Neural cell (in vitro differentiated cells): ENCODE measurements at regions not wholly inside any gene's neighbourhood (a gene's known extent, or its start where the extent isn't known, plus 50 kb on each side); places are given as distances from the start of the nearest gene placed in this dataset.

Experiments
- EP300 ChIP-seq: fragments of 450-650 bp; conservative IDR thresholded peaks from 2 replicates; pipeline ENCODE4 v1.6.1; 2014; ENCODE audit warnings: antibody characterized with exemption, mild to moderate bottlenecking, moderate library complexity; ENCODE audit not compliant: poor library complexity, severe bottlenecking
- EZH2 ChIP-seq: fragments of 200-600, 300-800 bp; shearing (Covaris generic), sonication (generic); IDR thresholded peaks from 2 replicates; pipeline ENCODE4 v1.6.1; 2014; ENCODE audit warnings: antibody characterized with exemption, low read length, borderline replicate concordance, mild to moderate bottlenecking; ENCODE audit not compliant: insufficient read depth, poor library complexity, severe bottlenecking
- POLR2AphosphoS5 ChIP-seq: IDR thresholded peaks from 2 replicates; pipeline ENCODE4 v1.6.1; 2012
- RAD21 ChIP-seq: fragments of 450-650 bp; conservative IDR thresholded peaks from 2 replicates; pipeline ENCODE4 v1.6.1; 2014; ENCODE audit warnings: antibody characterized with exemption, mild to moderate bottlenecking, moderate library complexity
- TAF1 ChIP-seq: IDR thresholded peaks from 2 replicates; pipeline ENCODE4 v1.6.1; 2012; ENCODE audit warnings: low read depth
- TF ChIP-seq, protein P1 (sequence below): fragments of 450-650 bp; IDR thresholded peaks from 2 replicates; pipeline ENCODE4 v1.5.1; 2014; ENCODE audit warnings: antibody characterized with exemption, mild to moderate bottlenecking, moderate library complexity; ENCODE audit not compliant: poor library complexity, severe bottlenecking
- TF ChIP-seq, protein P2 (sequence below): IDR thresholded peaks from 2 replicates; pipeline ENCODE4 v1.6.1; 2012; ENCODE audit warnings: borderline replicate concordance

DNA sequence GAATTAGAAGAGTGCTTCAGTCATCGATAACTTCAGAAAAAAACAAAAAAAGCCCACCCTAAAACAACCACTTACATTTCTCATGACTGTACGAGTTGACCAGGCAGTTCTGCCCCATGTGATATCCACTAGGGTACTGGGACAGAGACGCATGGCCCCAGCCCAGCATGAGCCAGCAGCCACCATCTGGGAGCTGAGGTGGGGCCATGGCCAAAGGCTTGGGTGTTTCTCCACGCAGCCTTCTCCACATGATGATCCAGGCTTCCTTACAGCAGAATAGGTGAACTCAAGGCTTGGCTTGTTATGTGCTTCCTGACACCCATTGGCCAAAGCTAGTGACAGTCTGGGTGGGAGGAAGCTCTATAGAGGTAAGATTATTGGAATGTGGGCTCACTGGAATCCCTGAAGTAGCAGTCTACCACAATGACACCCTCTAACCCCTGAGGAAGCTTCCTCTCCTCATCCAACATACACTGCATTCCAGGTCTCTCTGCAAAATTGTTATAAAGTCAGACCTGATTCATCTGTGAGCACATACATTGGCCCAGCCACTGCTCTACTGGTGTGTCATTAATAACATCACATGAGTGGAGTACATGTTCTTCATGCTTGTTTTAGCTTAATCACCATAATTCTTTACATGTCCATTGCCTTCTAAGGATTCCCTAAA lies 66.3 kb upstream of the NTPCR start:
- TF ChIP-seq EZH2 (no peak), RAD21 (no peak), POLR2AphosphoS5 (no peak), EP300 (no peak), TAF1 (no peak)
- TF ChIP-seq, protein P1, sequence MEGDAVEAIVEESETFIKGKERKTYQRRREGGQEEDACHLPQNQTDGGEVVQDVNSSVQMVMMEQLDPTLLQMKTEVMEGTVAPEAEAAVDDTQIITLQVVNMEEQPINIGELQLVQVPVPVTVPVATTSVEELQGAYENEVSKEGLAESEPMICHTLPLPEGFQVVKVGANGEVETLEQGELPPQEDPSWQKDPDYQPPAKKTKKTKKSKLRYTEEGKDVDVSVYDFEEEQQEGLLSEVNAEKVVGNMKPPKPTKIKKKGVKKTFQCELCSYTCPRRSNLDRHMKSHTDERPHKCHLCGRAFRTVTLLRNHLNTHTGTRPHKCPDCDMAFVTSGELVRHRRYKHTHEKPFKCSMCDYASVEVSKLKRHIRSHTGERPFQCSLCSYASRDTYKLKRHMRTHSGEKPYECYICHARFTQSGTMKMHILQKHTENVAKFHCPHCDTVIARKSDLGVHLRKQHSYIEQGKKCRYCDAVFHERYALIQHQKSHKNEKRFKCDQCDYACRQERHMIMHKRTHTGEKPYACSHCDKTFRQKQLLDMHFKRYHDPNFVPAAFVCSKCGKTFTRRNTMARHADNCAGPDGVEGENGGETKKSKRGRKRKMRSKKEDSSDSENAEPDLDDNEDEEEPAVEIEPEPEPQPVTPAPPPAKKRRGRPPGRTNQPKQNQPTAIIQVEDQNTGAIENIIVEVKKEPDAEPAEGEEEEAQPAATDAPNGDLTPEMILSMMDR: no peak
- TF ChIP-seq, protein P2, sequence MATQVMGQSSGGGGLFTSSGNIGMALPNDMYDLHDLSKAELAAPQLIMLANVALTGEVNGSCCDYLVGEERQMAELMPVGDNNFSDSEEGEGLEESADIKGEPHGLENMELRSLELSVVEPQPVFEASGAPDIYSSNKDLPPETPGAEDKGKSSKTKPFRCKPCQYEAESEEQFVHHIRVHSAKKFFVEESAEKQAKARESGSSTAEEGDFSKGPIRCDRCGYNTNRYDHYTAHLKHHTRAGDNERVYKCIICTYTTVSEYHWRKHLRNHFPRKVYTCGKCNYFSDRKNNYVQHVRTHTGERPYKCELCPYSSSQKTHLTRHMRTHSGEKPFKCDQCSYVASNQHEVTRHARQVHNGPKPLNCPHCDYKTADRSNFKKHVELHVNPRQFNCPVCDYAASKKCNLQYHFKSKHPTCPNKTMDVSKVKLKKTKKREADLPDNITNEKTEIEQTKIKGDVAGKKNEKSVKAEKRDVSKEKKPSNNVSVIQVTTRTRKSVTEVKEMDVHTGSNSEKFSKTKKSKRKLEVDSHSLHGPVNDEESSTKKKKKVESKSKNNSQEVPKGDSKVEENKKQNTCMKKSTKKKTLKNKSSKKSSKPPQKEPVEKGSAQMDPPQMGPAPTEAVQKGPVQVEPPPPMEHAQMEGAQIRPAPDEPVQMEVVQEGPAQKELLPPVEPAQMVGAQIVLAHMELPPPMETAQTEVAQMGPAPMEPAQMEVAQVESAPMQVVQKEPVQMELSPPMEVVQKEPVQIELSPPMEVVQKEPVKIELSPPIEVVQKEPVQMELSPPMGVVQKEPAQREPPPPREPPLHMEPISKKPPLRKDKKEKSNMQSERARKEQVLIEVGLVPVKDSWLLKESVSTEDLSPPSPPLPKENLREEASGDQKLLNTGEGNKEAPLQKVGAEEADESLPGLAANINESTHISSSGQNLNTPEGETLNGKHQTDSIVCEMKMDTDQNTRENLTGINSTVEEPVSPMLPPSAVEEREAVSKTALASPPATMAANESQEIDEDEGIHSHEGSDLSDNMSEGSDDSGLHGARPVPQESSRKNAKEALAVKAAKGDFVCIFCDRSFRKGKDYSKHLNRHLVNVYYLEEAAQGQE: no peak
